Stimulated activated CD4-positive, alpha-beta T cell treated with anti-CD3 and anti-CD28 coated beads, Interleukin-12 subunit alpha, Interleukin-12 subunit beta, amount 100 ng/mL, for 24 hours (primary cell): ENCODE measurements at regions not wholly inside any gene's neighbourhood (a gene's known extent, or its start where the extent isn't known, plus 50 kb on each side); places are given as distances from the start of the nearest gene placed in this dataset.
"Not testable (repeated sequence)": the region's sequence is repeated elsewhere in the genome, so short reads cannot be mapped to it uniquely, and the experiment has no call there.

Source experiments
- DNase-seq, 2 experiments: peaks; one replicate each; pipeline ENCODE4 v3.0.0-alpha.2; 2020; ENCODE audit warnings: low read depth in 2 of 2

DNA sequence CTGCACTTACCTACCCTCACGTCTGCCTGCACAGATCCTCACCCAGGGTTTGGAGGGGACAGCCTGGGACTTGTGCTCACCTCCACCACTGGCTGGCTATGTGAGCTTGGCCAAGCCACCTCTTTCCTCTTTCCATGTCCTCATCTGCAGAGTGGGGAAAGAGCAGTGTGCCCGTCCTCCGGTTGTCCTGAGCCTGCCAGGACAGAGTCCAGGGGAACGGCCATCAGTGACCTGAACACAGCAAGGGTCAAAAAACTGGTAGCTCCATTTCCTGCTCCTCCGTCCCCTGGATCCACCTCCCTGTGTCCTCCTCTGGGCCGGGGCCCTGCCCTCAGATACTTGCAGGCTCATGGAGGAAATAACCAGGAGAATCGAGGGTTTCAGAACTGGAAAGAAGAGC, 187.7 kb downstream of the OLFM1 start:
- no peak for DNase-seq

DNA sequence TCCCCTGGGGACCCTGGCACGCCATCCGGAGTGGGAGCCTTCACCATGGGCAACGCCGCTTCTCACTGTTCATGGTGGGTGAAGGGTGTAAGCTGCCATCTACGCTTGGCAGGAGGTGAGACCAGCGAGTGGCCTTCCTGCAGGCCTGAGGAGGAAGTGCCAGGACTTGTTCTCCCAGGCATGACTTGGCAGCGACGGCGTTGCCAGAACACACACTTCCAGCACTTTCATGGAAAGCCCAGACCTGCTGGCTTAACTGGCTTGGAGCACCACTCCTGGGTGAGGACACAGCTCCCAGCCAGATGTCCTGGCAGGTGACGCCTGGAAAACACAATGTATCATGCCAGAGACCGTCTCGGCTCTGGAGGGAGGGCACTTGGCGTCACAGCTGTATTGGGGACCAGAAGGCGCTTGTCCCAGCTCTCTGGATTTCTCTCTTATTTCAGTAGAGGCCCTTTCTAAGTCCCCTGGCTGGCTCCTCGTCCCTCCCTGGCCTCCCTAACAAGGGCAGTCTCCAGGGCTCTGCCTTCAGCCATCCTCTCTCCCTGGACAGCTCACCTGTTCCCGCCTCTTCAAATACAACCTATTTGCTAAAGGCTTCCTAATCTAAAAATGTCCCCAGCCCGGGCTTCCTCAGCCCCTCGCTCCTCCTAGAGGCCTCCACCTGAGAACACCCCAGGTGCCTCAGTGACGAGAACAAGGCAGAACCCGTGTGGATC, 188.3 kb downstream of the OLFM1 start:
- DNase-seq: no peak

DNA sequence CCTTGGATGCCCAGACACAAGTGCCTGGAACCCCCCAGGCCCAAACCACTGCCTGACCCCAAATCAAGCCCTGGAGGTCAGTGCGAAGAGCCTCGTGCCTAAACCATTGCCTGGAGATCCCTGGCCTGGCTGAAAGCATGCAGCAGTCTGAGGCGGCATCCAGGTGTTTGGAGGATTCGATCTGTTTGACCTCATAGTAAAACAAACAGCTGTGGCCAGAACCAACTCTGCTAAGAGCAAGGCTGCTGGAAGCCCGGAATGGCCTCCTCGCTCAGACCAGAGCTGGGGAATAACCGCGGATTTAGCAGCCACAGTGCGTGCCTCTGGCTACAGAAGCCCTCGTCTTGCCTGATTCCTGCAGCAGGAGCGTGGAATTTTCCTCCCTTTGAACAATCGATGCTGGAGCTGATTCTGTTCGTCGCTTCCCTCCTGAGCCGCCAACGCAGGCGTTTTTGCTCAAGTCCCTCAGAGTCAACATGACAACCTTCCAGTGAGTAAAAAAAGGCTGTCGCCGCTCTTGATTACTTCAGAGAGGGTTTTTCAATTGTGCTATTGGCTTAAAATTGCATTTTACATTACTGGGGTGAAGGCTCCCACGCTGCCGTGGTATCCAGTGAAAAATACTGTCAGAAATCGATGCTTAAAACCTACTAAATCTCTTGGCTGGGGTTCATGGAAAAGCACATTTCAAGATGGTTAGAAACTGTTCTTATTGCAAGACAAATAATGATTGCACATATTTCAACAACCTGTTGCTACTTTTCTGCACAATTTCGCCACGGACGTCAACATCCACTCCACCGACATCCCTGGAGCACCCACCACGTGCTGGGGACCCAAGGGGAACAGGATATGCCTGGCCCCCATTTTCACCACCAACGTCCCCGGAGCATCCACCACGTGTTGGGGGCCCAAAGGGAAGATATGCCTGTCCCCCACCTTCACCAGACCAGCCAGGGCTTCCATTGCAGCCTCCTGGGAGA, 190.0 kb downstream of the OLFM1 start:
- DNase-seq: no peak

DNA sequence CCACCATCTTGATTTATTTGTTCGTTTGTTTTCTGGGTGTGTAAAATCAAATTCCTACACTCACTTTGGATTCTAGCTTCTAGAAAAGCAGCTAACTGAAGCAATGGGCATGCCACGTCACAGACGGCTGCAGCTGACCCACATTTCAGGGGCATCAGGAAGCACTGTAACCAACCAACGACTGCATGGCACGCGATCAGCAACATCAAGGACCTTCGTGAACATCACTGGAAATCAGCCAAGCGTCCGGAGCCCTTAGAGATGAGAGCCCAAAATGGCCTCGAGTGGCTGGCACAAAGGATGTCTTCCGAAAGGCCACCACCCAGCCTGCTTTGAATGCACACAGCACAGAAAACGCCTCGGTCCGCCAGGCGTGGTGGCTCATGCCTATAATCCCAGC, 191.1 kb downstream of the OLFM1 start:
- no peak for DNase-seq

DNA sequence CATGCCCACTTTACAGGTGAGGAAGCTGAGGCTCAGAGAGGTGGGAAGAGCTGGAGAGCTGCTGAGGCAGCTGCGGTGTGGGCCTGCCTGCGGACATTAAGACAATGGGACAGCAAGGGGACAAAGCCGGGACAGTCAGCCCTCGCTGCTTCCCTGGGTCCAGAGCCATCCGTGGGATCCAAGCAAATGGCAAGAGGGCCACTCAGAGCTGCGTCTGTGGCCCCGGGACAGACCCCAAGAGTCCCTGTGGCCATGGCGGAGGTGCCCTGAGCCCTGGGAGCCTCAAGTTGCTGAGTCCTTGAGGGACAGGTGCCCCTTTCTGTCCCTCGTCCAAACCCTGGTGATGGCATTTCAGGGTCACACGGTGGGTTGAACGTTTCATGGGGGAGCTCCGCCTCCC, 191.9 kb downstream of the OLFM1 start:
- no peak for DNase-seq

DNA sequence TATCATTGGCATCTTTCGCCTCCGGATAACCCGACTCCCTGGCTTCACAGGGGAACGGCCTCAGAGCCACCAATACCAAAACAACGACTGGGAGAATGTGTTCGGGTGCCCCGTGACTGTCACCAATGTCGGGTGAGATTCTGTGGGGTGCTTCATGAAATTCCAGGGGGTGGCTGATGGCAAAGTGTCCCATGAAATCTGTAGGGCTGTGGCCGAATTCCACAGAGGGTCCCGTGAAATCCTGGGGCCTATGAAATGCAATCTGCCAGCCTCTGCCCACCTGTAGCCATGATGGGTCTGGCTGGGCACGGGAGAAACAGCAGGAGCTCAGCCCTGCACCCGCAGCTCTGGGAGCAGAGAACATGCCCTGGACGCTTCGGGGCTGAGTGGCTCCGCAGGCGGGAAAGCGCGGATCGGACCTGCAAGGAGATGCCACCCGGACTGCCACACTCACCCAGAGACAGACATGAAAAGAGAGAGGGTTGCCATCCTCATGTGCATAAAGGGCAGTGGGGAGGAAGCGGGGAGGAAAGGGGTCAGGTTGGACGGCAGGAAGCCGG, 192.4 kb downstream of the OLFM1 start:
- no peak for DNase-seq

DNA sequence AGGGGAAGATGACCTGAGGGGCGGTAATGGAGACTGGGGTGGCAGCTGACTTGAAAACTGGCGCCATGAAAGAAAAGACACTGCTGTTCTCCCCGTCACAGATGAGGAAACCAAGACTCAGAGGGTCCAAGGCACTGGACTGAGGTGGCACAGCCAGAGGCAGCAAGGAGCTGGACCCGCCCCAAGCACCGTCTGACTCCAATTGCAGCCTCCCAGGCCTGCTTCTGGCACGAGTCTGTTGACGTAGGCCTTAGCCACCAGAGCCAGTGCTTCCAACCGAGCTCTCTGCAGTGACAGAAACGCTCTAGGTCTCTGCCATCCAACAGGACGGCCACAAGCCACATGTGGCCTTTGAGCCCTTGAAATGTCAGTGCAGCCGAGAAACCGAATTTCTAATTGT, 193.2 kb downstream of the OLFM1 start:
- no peak for DNase-seq

DNA sequence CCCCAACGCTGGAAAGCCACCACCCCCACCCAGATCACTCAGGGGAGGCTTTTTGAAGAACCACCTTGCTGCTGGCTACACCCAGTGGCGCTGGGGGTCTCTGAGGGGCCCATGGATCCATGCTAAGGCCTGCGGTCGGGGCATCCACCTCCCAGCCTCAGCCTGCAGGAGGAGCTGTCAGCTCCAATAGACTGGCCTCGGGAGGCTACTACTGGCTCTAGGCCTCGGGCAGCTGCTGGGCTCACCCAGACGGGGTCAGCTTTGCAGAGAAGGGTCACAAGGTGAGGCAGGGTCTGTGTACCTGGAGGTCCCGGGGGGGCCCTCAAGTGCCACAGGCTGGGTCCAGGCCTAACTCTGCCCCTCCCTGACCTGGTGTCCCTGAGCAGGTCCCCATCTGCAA, 193.7 kb downstream of the OLFM1 start:
- DNase-seq: no peak

DNA sequence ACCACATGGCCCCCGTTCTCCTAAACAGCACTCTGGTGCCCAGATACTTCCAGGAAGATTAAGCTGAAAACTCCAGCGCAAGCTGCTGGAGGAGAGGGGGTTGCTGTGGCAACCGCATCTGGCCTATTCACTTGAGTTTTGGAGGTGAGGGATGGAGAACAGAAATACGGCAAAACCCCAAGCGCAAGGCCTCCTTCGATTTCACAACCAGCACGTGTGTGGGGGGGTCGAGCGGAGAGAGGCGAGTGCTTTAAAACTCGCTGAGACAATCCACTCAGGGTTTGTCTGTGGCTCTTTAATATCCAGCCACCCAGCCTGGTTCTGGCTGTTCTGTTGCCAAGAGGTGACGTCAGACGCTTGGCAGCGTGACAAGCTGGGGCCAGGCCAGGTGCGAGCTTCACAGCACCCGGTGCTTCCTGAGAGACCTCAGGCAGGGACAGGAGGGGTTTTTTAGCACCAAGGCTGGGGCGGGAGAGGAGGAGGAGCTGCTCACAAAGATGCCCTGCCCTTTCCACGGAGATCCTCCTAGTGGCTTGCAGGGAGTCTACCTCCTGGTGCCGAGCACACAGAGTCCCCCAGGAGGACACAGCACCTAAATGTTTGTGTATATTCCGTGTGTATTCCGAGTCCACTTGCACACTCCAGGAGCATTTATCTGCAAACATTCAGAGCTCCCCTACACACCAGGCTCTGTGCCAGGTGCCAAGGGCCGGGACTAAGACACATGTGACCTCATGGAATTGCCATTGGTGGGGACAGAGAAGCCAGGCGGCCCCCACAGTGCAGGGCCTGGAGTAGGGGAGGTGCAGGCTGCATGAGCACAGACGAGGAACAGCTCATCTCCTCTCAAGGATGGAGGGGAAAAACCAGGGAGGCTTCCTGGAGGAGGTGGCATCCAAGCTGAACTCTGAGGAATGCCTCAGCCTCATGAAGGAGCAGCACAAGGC, 194.6 kb downstream of the OLFM1 start:
- DNase-seq: peak in 1 of 2 experiments; percentile 3

DNA sequence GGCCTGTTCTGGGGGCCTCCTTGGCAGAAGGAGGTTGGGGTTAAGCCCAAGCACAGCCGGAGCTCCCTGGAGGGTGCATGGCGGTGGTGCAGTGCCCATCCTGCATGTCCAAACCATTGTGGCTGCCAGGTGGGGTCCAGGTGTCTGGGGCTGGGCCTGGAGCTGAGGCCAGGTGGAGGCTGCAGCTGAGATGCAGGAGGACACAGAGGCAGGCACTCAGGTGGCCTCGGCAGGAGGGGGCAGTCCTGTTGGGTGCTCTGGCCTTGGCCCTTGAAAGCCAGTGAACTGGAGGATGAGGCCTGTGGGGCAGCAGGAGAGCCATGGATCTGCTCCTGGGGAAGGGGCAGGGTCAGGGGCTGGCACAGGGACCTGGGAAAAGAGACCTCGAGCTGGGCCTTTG, 195.3 kb downstream of the OLFM1 start:
- DNase-seq: no peak

DNA sequence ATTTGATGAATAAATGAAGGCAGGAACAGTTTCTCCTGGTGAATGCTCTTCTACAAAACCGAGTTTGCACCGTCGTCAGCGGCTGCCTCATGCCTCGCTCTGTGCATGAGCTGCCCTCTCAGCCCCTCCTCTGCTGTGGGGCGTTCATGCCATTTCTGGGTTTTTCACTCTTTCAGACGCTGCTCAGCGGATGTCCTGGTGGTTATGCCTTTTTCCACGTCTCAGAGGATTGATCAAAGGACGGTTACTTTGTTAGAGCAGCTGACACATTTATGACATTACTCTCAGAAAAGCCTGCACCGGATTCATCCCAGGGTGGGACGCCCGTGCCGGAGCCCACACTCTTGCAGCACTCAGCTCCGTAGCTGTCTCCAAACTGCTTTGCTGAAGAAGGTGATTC, 195.9 kb upstream of the PPP1R26 start:
- no peak for DNase-seq

DNA sequence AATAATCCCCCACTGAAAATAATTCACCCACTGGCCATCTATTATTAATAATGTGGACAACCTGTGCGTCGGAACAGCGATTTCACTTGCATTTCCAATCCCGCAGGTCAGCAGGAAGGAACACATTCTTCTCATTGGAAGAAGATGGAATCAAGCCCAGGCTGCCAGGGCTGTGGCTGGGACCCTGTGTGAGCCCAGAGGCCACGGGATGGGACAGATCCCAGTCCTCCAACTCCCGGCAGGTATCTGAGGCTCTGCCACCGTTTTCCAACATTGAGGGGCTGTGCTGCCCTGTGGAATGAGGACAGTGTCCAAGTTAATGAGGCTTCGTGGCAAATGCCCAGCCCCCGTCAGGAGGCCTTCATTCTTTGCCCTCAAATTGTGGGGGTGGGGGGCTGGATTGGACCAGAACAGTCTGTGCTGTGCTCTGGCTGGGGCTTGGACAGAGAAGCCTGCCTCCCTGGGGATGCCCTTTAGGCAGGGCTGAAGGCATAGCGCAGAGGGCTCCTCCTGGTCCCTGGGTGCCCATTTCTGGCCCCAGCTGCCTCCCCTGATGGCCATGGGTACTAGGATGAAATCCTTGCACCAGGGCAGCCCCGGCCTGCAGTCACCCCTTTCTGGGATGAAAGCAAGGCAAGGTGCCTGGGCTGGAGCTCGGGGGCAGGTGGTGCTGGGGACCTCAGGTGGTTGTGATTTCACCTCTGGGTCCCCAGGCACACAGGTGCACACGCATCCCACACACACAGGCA, 195.0 kb upstream of the PPP1R26 start:
- no peak for DNase-seq

DNA sequence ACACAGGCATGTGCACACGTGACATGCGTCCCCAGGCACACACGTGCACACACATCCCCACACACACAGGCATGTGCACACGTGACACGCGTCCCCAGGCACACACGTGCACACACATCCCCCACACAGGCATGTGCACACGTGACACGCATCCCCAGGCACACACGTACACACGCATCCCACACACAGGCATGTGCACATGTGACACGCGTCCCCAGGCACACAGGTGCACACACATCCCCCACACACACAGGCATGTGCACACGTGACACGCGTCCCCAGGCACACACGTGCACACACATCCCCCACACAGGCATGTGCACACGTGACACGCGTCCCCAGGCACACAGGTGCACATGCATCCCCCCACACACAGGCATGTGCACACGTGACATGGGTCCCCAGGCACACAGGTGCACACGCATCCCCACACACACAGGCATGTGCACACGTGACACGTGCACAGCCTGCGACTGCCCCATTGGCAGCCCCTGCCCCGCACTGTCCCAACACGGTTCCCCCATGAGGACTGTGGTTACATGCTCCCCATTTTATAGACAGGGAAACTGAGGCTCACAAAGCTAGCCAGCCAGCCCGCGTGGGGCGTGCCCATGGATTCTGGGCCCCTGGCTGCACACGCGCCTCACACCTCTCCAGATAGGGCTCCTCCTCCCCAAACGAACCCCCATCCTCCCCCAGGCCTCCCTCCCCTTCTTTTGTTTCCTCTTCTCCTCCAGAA, 193.2 kb upstream of the PPP1R26 start:
- DNase-seq: not testable (repeated sequence)

DNA sequence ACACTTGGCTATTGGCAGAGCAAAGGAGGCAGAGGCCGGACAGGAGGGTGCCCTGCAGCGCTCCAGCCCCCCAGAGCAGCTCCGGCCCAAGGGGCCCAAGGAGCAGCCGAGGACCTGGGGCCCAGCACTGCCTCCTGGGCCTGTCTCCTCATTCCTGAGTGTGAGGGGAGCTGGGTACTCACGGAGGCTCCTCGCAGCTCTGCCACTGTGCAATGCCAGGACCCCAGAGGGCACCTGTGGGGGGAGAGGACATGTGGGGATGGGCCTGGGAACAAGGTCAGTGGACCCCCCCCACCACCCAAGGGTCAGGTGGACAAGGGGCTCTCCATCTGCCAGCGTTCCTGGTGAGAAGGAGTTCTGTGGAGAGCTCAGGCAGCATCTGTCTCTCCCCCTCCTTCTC, 192.6 kb upstream of the PPP1R26 start:
- no peak for DNase-seq

DNA sequence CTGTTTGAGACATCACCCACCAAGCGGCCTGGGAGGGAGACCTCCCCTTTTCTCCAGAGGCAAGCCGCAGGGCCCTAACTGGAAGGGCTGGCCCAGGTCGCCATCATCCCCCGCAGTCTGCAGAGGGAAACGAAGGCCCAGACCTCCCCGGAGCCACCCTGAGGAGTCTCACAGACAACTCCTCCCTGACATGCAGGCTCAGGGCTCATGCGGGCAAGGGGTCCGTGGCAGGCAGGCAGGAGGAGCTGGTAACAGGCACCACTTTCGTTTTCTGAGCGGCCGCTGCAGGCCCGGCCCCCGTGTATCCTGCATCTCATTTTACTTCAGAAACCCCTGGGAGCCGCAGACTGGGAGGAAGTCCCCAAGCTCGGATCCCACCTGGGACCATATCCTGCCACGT, 192.0 kb upstream of the PPP1R26 start:
- DNase-seq: no peak

DNA sequence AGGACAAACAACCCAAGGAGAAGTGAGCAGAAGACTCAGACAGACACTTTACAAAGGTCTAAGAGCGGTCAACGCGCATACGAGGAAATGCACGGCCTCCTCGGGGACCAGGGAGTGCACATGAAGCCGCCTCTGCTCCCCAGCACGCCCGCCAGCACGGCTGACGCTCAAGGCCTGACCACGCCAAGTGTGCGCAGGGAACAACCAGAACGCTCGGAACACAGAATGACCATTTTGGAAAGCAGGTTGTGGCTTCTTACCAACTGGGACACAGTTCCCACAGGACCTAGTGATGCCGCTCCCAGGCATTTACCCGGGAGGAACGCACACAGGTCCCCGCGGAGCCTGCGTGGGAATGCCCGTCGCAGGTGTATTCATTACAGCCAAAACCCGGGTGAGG, 191.5 kb upstream of the PPP1R26 start:
- no peak for DNase-seq

DNA sequence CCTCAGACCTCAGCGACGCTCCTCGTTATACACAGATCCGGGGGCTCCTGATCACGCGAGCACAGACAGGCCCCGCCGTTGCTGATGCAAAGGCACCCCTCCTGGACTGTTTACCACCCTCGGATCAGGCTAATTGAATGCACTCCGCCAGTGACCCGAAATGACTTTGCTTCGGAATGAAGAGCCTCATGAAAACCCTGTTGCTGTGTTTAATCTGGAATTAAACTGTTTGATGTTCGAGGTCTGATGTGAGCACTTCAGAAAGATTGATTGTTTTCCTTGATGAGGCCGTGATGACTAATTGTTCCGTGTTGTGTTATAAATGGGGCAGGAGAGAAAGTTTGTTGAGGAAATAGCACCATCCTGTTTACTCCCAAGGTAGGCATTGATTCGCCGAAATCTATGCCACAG, 190.5 kb upstream of the PPP1R26 start:
- no peak for DNase-seq

DNA sequence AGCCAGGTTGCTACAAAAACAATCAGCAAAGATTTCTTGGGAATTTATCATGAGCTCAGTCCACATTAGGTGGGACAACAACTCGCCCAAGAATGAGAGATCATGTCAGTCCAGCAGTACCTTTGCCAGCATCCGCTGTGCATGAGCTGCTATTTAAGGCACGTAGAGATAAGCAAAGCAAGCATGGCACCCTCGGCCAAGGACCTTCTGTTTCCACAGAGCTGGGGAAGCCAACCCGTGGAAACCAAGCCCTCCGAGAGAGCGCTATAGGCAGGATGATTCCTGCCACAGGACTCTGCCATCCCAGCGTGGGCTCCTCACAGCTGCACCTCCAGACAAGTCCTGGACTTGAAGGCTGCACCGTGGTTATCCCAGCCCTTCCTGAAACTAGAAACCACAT, 189.5 kb upstream of the PPP1R26 start:
- no peak for DNase-seq

DNA sequence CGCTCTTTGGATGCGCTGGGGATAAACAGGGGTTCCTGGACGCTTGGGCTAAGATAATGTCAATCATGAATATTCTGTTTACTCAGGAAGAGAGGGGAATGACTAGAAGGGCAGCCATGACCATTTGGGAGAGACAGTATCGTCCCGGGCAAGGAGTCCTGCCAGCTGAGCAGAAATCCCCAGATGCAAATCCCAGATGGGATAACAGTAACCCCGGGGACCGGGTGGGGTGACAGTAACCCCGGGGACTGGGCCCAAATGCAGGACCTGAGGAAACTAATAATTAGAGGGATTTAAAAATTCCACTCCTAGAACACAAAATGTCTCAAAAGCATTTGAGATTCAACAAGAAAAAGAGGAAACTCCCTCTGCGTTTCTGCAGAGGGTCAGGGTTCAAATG, 189.0 kb upstream of the PPP1R26 start:
- no peak for DNase-seq

DNA sequence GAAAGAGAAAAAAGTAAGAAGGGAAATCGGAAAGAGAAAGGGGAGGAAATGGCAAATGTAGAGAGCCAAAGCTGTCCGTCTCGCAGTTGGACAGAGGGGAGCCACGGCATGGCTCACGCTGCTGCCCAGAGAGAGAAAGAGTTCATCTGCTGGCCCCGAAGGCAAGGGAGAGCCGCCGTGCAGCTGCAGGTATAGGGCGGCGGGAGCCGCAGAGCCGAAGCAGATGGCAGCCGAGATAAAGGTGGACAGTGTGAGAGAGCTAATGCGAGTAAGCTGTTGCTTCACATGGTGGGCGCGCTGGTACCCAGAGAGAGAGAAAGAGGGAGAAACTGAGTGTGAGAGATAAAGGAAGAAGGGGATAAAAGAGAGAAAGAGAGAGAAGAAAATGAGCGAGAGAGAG, 188.4 kb upstream of the PPP1R26 start:
- DNase-seq: no peak
